IPS-15b (cell line): ENCODE measurements at regions not wholly inside any gene's neighbourhood (a gene's known extent, or its start where the extent isn't known, plus 50 kb on each side); places are given as distances from the start of the nearest gene placed in this dataset.

Experiments
- H3K27me3 ChIP-seq: one replicate; pipeline ENCODE4 v1.6.1; 2013; ENCODE audit warnings: low read length; ENCODE audit not compliant: control insufficient read depth, insufficient read depth
- H3K36me3 ChIP-seq: one replicate; pipeline ENCODE4 v1.6.1; 2013; ENCODE audit warnings: low read length; ENCODE audit not compliant: control insufficient read depth, insufficient read depth
- H3K4me1 ChIP-seq: one replicate; pipeline ENCODE4 v1.6.1; 2013; ENCODE audit warnings: mild to moderate bottlenecking, low read length; ENCODE audit not compliant: control insufficient read depth, insufficient read depth
- H3K4me3 ChIP-seq: one replicate; pipeline ENCODE4 v1.5.1; 2013; ENCODE audit warnings: low read depth, low read length
- H3K9ac ChIP-seq: one replicate; pipeline ENCODE4 v1.6.1; 2013; ENCODE audit warnings: low read depth, mild to moderate bottlenecking, low read length
- H3K9me3 ChIP-seq: one replicate; pipeline ENCODE4 v1.6.1; 2013; ENCODE audit warnings: mild to moderate bottlenecking, low read length; ENCODE audit not compliant: control insufficient read depth, insufficient read depth

GRCh38 chr14:98227000-98227726 lies 1044.8 kb downstream of the BCL11B start:
- Histone ChIP-seq H3K27me3 (no peaks in the 10 kb centered on the region), H3K4me3 (no peak overlapping the region), H3K9ac (no peak overlapping the region), H3K36me3 (no peaks in the 10 kb centered on the region), H3K9me3 (no peaks in the 10 kb centered on the region), H3K4me1 (no peaks in the 10 kb centered on the region)

DNA sequence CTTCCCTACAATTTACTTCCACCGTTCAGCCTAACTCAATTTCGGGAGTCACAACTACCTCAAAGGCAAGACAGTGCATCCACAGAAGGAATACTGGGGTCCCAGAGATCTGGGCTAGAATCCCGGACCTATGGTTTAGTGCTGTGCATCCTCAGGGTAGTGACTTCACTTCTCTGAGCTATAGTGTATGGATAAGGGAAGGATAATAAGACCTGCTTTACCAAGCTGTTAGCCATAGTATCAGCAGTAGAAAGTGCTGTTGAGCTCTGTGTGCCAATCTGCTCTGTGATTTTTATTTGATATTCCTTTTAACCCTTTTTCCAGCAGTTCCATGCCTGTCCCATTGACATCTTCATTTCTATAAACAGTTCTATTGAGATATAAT lies 1044.3 kb downstream of the BCL11B start:
- Histone ChIP-seq H3K9ac (no peak overlapping the region), H3K9me3 (no peaks in the 10 kb centered on the region), H3K36me3 (no peaks in the 10 kb centered on the region), H3K4me1 (no peaks in the 10 kb centered on the region), H3K27me3 (no peaks in the 10 kb centered on the region), H3K4me3 (no peak overlapping the region)

DNA sequence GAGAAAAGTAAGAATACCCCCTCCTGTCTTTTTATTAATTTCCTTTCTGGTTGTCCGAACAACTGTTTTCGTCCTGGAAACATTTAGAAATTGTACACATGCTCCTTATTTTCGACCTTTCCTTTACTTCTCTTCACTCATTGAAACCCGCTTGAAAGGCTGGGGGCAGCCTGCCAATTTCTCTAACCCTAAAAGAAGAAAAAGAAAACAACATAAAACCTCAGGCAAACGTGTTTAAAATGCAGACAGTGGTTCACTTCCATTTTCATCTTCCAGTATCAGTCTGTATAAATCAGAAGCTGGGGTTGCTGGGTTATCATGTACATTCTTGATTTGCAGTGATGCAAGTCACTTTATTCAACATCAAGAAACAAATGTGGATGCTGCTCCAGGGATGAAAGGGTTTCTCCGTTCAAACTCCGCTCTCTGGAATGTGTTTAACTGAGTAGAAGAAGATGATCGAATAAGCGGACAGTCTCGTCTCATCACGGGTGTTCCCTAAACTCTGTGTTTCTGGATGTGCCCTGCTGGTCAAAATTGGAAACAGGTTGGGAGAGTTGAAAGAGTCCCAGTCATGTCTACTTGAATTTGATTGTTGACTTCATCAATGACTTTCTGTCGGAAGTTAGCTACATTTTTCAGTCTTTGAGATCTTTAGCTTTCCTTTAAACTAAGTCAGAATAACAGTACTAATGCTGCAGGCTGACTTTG lies 1042.2 kb downstream of the BCL11B start:
- H3K4me3 ChIP-seq, result no peak overlapping the region
- no peak overlapping the region for H3K9ac ChIP-seq
- no peaks in the 10 kb centered on the region for H3K9me3 ChIP-seq
- H3K36me3 ChIP-seq, result no peaks in the 10 kb centered on the region
- no peaks in the 10 kb centered on the region for H3K4me1 ChIP-seq
- no peaks in the 10 kb centered on the region for H3K27me3 ChIP-seq

DNA sequence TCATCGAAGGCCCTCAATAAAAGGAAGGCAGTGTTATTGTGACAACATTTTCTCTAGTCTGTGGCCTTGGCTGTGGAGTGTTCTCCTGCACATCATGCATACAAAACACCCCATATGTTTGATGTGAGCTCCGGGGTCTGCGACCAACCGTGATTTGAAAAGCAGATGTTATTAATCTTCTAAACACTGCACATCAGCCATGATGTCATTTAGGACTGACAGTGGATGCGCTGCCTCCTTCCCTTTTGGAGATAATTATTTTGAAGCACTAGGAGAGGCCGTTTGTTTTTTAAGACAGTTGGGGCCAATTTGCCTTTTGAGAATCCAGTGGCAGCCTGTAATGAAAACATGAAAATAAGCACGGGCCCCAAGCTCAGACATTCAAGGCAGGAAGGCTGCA lies 1041.6 kb downstream of the BCL11B start:
- no peaks in the 10 kb centered on the region for H3K36me3 ChIP-seq
- H3K27me3 ChIP-seq, result no peaks in the 10 kb centered on the region
- no peaks in the 10 kb centered on the region for H3K4me1 ChIP-seq
- no peak overlapping the region for H3K9ac ChIP-seq
- no peaks in the 10 kb centered on the region for H3K9me3 ChIP-seq
- H3K4me3 ChIP-seq, result no peak overlapping the region

- Histone ChIP-seq H3K4me1 (no peaks in the 10 kb centered on the region), H3K9me3 (no peaks in the 10 kb centered on the region), H3K9ac (no peak overlapping the region), H3K36me3 (no peaks in the 10 kb centered on the region), H3K27me3 (no peaks in the 10 kb centered on the region), H3K4me3 (no peak overlapping the region)
Measured at GRCh38 chr14:98231210-98231609, 1040.8 kb downstream of the BCL11B start.

GRCh38 chr14:98233656-98234055 lies 1038.3 kb downstream of the BCL11B start:
- Histone ChIP-seq H3K9me3 (no peaks in the 10 kb centered on the region), H3K9ac (no peak overlapping the region), H3K36me3 (no peaks in the 10 kb centered on the region), H3K27me3 (no peaks in the 10 kb centered on the region), H3K4me1 (no peaks in the 10 kb centered on the region), H3K4me3 (no peak overlapping the region)

GRCh38 chr14:98234208-98234607 lies 1037.8 kb downstream of the BCL11B start:
- H3K4me3 ChIP-seq, result no peak overlapping the region
- H3K27me3 ChIP-seq, result no peaks in the 10 kb centered on the region
- no peaks in the 10 kb centered on the region for H3K9me3 ChIP-seq
- H3K9ac ChIP-seq, result no peak overlapping the region
- no peaks in the 10 kb centered on the region for H3K4me1 ChIP-seq
- no peaks in the 10 kb centered on the region for H3K36me3 ChIP-seq

DNA sequence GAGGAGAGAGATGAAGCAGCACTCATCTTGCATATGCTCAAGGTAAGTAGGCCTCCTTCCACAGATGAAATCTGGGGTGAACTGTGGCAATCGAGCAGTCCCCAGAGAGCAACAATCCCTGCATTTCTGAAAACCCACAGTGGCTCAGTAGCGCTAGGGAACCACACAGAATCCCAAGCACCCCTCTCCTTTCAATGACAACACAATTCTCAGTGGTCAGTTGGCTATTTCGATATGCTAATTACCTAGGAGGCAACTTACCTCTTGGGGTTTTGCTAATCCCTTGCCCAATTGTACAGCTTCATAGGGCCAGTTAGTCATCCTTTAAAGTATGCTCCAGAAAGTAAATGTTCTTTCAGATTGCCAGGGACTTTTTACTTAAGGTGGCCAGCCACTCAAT lies 1035.7 kb downstream of the BCL11B start:
- Histone ChIP-seq H3K27me3 (no peaks in the 10 kb centered on the region), H3K4me3 (no peak overlapping the region)

DNA sequence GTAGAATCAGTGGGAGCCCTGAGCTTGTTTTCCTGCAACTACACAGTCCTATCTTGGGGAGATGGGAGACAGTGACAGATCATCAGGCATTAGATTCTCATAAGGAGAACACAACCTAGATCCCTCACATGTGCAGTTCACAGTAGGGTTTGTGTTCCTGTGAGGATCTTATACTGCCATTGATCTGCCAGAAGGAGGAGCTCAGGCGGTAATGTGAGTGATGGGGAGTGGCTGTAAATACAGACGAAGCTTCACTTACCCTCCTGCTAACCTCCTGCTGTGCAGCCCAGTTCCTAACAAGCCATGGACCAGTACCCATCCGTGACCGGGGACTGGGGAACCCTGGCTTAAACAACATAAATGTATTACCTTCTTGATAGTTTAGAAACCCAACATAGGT lies 1034.1 kb downstream of the BCL11B start:
- no peak overlapping the region for H3K4me3 ChIP-seq
- H3K36me3 ChIP-seq, result no peaks in the 10 kb centered on the region
- H3K27me3 ChIP-seq, result no peaks in the 10 kb centered on the region
- H3K4me1 ChIP-seq, result no peaks in the 10 kb centered on the region
- H3K9me3 ChIP-seq, result no peaks in the 10 kb centered on the region
- H3K9ac ChIP-seq, result no peak overlapping the region

More for the DNA sequence above, 1035.7 kb downstream of the BCL11B start:
- Histone ChIP-seq H3K4me1 (no peaks in the 10 kb centered on the region), H3K9ac (no peak overlapping the region), H3K9me3 (no peaks in the 10 kb centered on the region), H3K36me3 (no peaks in the 10 kb centered on the region)

DNA sequence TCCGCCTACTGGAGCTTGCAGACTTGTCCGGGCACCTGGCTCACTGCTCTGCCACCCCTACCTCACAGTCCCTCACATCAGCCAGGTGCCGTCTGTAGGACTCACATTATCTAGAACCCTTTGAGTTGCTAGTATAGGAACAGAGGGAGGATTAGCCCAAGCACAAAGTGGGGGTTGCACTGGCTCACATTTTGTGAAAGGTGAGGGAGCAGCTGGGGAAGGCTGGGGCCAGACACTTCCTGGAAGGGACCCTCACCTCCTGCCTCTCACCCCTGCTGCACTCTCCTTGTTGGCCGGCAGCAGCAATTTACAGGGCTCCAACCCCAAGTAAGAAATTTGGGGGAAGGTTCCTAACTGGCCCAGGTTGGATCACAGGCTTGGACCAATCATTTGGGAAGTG lies 1031.6 kb downstream of the BCL11B start:
- Histone ChIP-seq H3K9me3 (no peaks in the 10 kb centered on the region), H3K36me3 (no peaks in the 10 kb centered on the region), H3K4me1 (no peaks in the 10 kb centered on the region), H3K4me3 (no peak overlapping the region), H3K27me3 (no peaks in the 10 kb centered on the region), H3K9ac (no peak overlapping the region)

GRCh38 chr14:98242903-98243302 lies 1029.1 kb downstream of the BCL11B start:
- Histone ChIP-seq H3K36me3 (no peaks in the 10 kb centered on the region), H3K9ac (no peak overlapping the region), H3K4me3 (no peak overlapping the region), H3K9me3 (no peaks in the 10 kb centered on the region), H3K27me3 (no peaks in the 10 kb centered on the region), H3K4me1 (no peaks in the 10 kb centered on the region)

- Histone ChIP-seq H3K36me3 (no peaks in the 10 kb centered on the region), H3K4me1 (no peaks in the 10 kb centered on the region), H3K4me3 (no peak overlapping the region), H3K9ac (no peak overlapping the region), H3K9me3 (no peaks in the 10 kb centered on the region), H3K27me3 (no peaks in the 10 kb centered on the region)
Measured at GRCh38 chr14:98243332-98243731, 1028.7 kb downstream of the BCL11B start.
